GM12878 (cell line): ENCODE measurements at regions not wholly inside any gene's neighbourhood (a gene's known extent, or its start where the extent isn't known, plus 50 kb on each side); places are given as distances from the start of the nearest gene placed in this dataset.

ENCODE experiments used
- ATAC-seq: fragments of 200-7000 bp; cut with Tn5 transposase; 3 replicates; pipeline ENCODE4 v1.9.1; 2020; ENCODE audit warnings: mild to moderate bottlenecking, moderate library complexity
- BruUV-seq: library from RNA; stranded (reverse); fragments of 400-500 nt; replicated peaks from 2 replicates; lab custom pipeline; 2021; lab: Mats Ljungman, UMichigan
- CTCF ChIA-PET: fragments of 300-600 bp; sonication (Branson Sonifier 250); formaldehyde crosslinking; extraction: SDS; loops from one replicate; lab custom pipeline; 2021; ENCODE audit warnings: inconsistent platforms; lab: Yijun Ruan, JAX
- POLR2A ChIA-PET: fragments of 350-600 bp; formaldehyde crosslinking; extraction: SDS; loops from one replicate; lab custom pipeline; 2021; ENCODE audit warnings: inconsistent platforms; lab: Charles Lee
- RAD21 ChIA-PET: fragments of 300-600 bp; sonication (Branson Sonifier 250); formaldehyde crosslinking; loops from one replicate; lab custom pipeline; 2023; ENCODE audit warnings: antibody characterized with exemption; ENCODE audit not compliant: unreplicated experiment; lab: Charles Lee
- SMC1A ChIA-PET: fragments of 300-600 bp; sonication (Branson Sonifier 250); formaldehyde crosslinking; loops from one replicate; lab custom pipeline; 2023; ENCODE audit not compliant: unreplicated experiment, uncharacterized antibody; lab: Charles Lee
- DNase-seq: peaks from one replicate; pipeline ENCODE4 v3.0.0-alpha.2; 2011; ENCODE audit warnings: low read depth, low spot score
- FAIRE-seq: peaks from 3 replicates; lab custom pipeline; 2011; peaks lifted over from hg19 to GRCh38; lab: Jason Lieb, UNC
- H2AFZ ChIP-seq: 2 replicates; pipeline ENCODE4 v1.6.0; 2011; ENCODE audit warnings: low read depth, low read length, control low read depth; ENCODE audit not compliant: control insufficient read depth
- H3K27ac ChIP-seq: 2 replicates; pipeline ENCODE4 v1.5.1; 2011; ENCODE audit warnings: control low read depth; ENCODE audit not compliant: control insufficient read depth, insufficient read depth
- H3K27me3 ChIP-seq, 2 experiments: replicated peaks in 1 of 2; 2 replicates each; pipeline versions ENCODE4 v1.6.0 to v1.6.1; 2011; ENCODE audit warnings: low read length in 1 of 2; ENCODE audit not compliant: control insufficient read depth in 2 of 2, insufficient read depth in 2 of 2
- H3K36me3 ChIP-seq, 2 experiments: 2 replicates each; pipeline ENCODE4 v1.5.1; 2011; ENCODE audit warnings: low read length in 1 of 2; ENCODE audit not compliant: control insufficient read depth in 2 of 2, insufficient read depth in 2 of 2
- H3K4me1 ChIP-seq: 2 replicates; pipeline ENCODE4 v1.6.1; 2011; ENCODE audit warnings: mild to moderate bottlenecking, low read length, moderate library complexity, mixed read lengths; ENCODE audit not compliant: control insufficient read depth, insufficient read depth
- H3K4me2 ChIP-seq: 2 replicates; pipeline ENCODE4 v1.6.0; 2011; ENCODE audit warnings: control low read depth; ENCODE audit not compliant: control insufficient read depth, insufficient read depth
- H3K4me3 ChIP-seq: fragments of 200-600 bp; sonication (generic); 2 replicates; pipeline ENCODE4 v1.5.1; 2016
- H3K79me2 ChIP-seq: 2 replicates; pipeline ENCODE4 v1.6.0; 2011; ENCODE audit warnings: low read length; ENCODE audit not compliant: control insufficient read depth, insufficient read depth
- H3K9ac ChIP-seq: 2 replicates; pipeline ENCODE4 v1.8.0; 2011; ENCODE audit warnings: low read length, control low read depth, mixed read lengths; ENCODE audit not compliant: control insufficient read depth, insufficient read depth
- H3K9me3 ChIP-seq: replicated peaks from 3 replicates; pipeline ENCODE4 v1.5.1; 2011; ENCODE audit warnings: mild to moderate bottlenecking, low read length; ENCODE audit not compliant: control insufficient read depth, insufficient read depth
- H4K20me1 ChIP-seq: 2 replicates; pipeline ENCODE4 v1.6.0; 2011; ENCODE audit not compliant: control insufficient read depth, insufficient read depth
- ETV6 ChIP-seq, 2 experiments: fragments of 450-650 bp in 1 of 2; IDR thresholded peaks in 1 of 2; conservative IDR thresholded peaks in 1 of 2; 2 replicates each; pipeline ENCODE4 v1.6.1; 2014; ENCODE audit warnings: antibody characterized with exemption in 1 of 2, borderline replicate concordance in 1 of 2, low read depth in 1 of 2, mild to moderate bottlenecking in 1 of 2, moderate library complexity in 1 of 2
- NFYB ChIP-seq: IDR thresholded peaks from 2 replicates; pipeline ENCODE4 v1.6.1; 2011; ENCODE audit warnings: low read depth, mild to moderate bottlenecking, low read length, improper control_type of control experiment, moderate library complexity; ENCODE audit not compliant: insufficient read depth
- ZNF384 ChIP-seq: IDR thresholded peaks from 2 replicates; pipeline ENCODE4 v1.6.1; 2012; ENCODE audit warnings: low read depth, mild to moderate bottlenecking, low read length, improper control_type of control experiment, borderline replicate concordance
- WGBS: methylation state at CpG from one replicate; pipeline ENCODE4 v1.1.6; 2016; ENCODE audit warnings: low lambda C conversion rate; ENCODE audit not compliant: insufficient replicate concordance, insufficient coverage; ENCODE audit errors: missing lambda C conversion rate; 5-methylcytosine and 5-hydroxymethylcytosine counted together
- in situ Hi-C: fragments of 300-500 bp; cut with MboI; formaldehyde crosslinking; loops from 9 replicates; pipeline ENCODE4 v1.14.3; 2018; ENCODE audit warnings: mixed read lengths
- intact Hi-C: fragments of 100-400 bp; cut with micrococcal nuclease; formaldehyde crosslinking; loops from one replicate; pipeline ENCODE4 v1.14.2; 2022; ENCODE audit not compliant: unreplicated experiment
- TF ChIP-seq, protein P1 (sequence below): fragments of 150-350 bp; IDR thresholded peaks from 2 replicates; pipeline ENCODE4 v1.6.1; 2014; ENCODE audit warnings: mild to moderate bottlenecking, low read depth, low read length
- TF ChIP-seq, protein P2 (sequence below): IDR thresholded peaks from 2 replicates; pipeline ENCODE4 v1.6.1; 2012; ENCODE audit warnings: low read depth, low read length, improper control_type of control experiment

- WGBS = 46% methylated on average over 6 of the region's 6 CpGs
- intact Hi-C loops = no loop called here
- no peak for TF ChIP-seq ZNF384
- no peak for TF ChIP-seq NFYB
- TF ChIP-seq, protein P1, sequence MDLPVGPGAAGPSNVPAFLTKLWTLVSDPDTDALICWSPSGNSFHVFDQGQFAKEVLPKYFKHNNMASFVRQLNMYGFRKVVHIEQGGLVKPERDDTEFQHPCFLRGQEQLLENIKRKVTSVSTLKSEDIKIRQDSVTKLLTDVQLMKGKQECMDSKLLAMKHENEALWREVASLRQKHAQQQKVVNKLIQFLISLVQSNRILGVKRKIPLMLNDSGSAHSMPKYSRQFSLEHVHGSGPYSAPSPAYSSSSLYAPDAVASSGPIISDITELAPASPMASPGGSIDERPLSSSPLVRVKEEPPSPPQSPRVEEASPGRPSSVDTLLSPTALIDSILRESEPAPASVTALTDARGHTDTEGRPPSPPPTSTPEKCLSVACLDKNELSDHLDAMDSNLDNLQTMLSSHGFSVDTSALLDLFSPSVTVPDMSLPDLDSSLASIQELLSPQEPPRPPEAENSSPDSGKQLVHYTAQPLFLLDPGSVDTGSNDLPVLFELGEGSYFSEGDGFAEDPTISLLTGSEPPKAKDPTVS = no peak
- TF ChIP-seq, protein P2, sequence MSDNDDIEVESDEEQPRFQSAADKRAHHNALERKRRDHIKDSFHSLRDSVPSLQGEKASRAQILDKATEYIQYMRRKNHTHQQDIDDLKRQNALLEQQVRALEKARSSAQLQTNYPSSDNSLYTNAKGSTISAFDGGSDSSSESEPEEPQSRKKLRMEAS = no peak
- FAIRE-seq (no peak), DNase-seq (no peak), ATAC-seq (no peak)
- BruUV-seq = no TSS peak
- RAD21 ChIA-PET = no interaction called here
- Histone ChIP-seq H3K4me2 (no peak overlapping the region), H2AFZ (no peak overlapping the region), H3K9me3 (no peaks in the 10 kb centered on the region), H3K79me2 (no peaks in the 10 kb centered on the region), H3K36me3 (no peaks in the 10 kb centered on the region), H3K27ac (no peak overlapping the region), H3K4me1 (no peaks in the 10 kb centered on the region), H3K4me3 (no peak overlapping the region), H3K9ac (no peak overlapping the region), H4K20me1 (no peaks in the 10 kb centered on the region), H3K27me3 (0 out of 4 replicates have a peak, but pooled peaks cover 0 to 2% of the 10 kb centered on the region in 2 experiments)
- SMC1A ChIA-PET = no interaction called here
- POLR2A ChIA-PET = no interaction called here
- in situ Hi-C loops = no loop called here
- CTCF ChIA-PET = no interaction called here
Measured at GRCh38 chr15:81886591-81886990, 159.2 kb downstream of the MEX3B start.

DNA sequence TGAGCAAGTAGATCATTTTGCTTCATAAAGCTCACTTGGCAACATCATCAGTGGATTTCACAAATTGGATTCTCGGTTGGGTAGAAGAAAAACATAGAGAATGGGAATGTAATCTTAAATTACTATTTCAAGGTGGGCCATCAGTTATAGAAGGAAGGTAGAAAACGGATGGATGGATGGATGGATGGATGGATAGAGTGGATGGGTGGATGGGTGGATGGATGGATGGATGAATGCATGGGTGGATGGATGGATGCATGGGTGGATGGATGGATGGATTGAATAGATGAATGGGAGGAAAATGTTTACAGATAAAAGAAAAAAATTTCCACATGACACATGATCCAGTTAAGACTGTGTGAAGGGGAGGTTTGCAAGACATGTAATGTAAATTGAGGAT lies 159.7 kb downstream of the MEX3B start:
- H3K27ac ChIP-seq = no peak overlapping the region

More for the DNA sequence above, 159.7 kb downstream of the MEX3B start:
- H3K4me1 ChIP-seq = no peaks in the 10 kb centered on the region
- H3K9ac ChIP-seq = no peak overlapping the region
- WGBS = 0% methylated on average over 2 of the region's 2 CpGs
- no peaks in the 10 kb centered on the region for H4K20me1 ChIP-seq
- FAIRE-seq = no peak
- no peaks in the 10 kb centered on the region for H3K9me3 ChIP-seq
- H3K4me2 ChIP-seq = no peak overlapping the region
- no peak for TF ChIP-seq ETV6 (conservative IDR thresholded peaks at IDR 0.05 in 1 of 2, IDR thresholded peaks at IDR 0.05 in 1 of 2; ENCODE audit: borderline replicate concordance in 1 of 2, low read depth in 1 of 2)
- POLR2A ChIA-PET = no interaction called here
- no TSS peak for BruUV-seq
- RAD21 ChIA-PET = no interaction called here
- H3K79me2 ChIP-seq = no peaks in the 10 kb centered on the region
- H3K4me3 ChIP-seq = no peak overlapping the region
- CTCF ChIA-PET = no interaction called here
- no peaks in the 10 kb centered on the region for H3K36me3 ChIP-seq
- SMC1A ChIA-PET = no interaction called here
- intact Hi-C loops (no loop called here), in situ Hi-C loops (no loop called here)
- H3K27me3 ChIP-seq = 0 out of 4 replicates have a peak, but pooled peaks cover 0 to 2% of the 10 kb centered on the region in 2 experiments
- no peak overlapping the region for H2AFZ ChIP-seq
- DNase-seq = no peak
- no peak for ATAC-seq
